ENCODE measurements at regions not wholly inside any gene's neighbourhood (a gene's known extent, or its start where the extent isn't known, plus 50 kb on each side); places are given as distances from the start of the nearest gene placed in this dataset.

GRCh38 chr15:69526081-69527061 lies 73.8 kb downstream of the RPLP1 start:
- H3K27me3 ChIP-seq (ENCODE audit: control insufficient read depth, insufficient read depth, low read length), result no peaks in the 10 kb centered on the region
- ATAC-seq (no peak), DNase-seq (no peak)
- H3K4me3 ChIP-seq (ENCODE audit: low read length), result no peak overlapping the region
- intact Hi-C loops (cut with micrococcal nuclease), result loop anchor here (10.0 kb wide), 1 partner anchor 52 kb away; no protein-coding TSS in a partner anchor
- WGBS (ENCODE audit: insufficient coverage), result 83% methylated on average over 16 of the region's 17 CpGs
- no peaks in the 10 kb centered on the region for H3K9me3 ChIP-seq (ENCODE audit: control insufficient read depth, insufficient read depth, low read length)
- H3K27ac Mint-ChIP-seq, result no peak overlapping the region
- no peak overlapping the region for H3K4me3 Mint-ChIP-seq
- peaks cover 0 to 11% of the 10 kb centered on the region in 2 donors for H3K4me1 Mint-ChIP-seq
- H3K4me1 ChIP-seq (ENCODE audit: control insufficient read depth, insufficient read depth, low read length), result no peaks in the 10 kb centered on the region
- H3K27me3 Mint-ChIP-seq (ENCODE audit: low read depth in 2 of 2), result peaks cover 17 to 35% of the 10 kb centered on the region in 2 donors
- TF ChIP-seq CTCF (IDR thresholded peaks at IDR 0.05), result no peak
- H3K27ac ChIP-seq (ENCODE audit: low read length), result no peak overlapping the region
- H3K9me3 Mint-ChIP-seq, result no peaks in the 10 kb centered on the region
- H3K36me3 ChIP-seq (ENCODE audit: control insufficient read depth, insufficient read depth, low read length), result no peaks in the 10 kb centered on the region
- no peaks in the 10 kb centered on the region for H3K36me3 Mint-ChIP-seq

GRCh38 chr15:69529141-69529540 lies 76.5 kb downstream of the RPLP1 start:
- H3K4me1 ChIP-seq (ENCODE audit: control insufficient read depth, insufficient read depth, low read length), result no peaks in the 10 kb centered on the region
- intact Hi-C loops (cut with micrococcal nuclease), result loop anchor here (10.0 kb wide), 1 partner anchor 54 kb away; no protein-coding TSS in a partner anchor
- no peak overlapping the region for H3K27ac ChIP-seq (ENCODE audit: low read length)
- TF ChIP-seq CTCF (IDR thresholded peaks at IDR 0.05), result no peak
- DNase-seq (no peak), ATAC-seq (no peak)
- no peak overlapping the region for H3K4me3 Mint-ChIP-seq
- no peaks in the 10 kb centered on the region for H3K36me3 ChIP-seq (ENCODE audit: control insufficient read depth, insufficient read depth, low read length)
- H3K4me1 Mint-ChIP-seq, result no peaks in the 10 kb centered on the region
- no peak overlapping the region for H3K4me3 ChIP-seq (ENCODE audit: low read length)
- H3K9me3 Mint-ChIP-seq, result no peaks in the 10 kb centered on the region
- no peaks in the 10 kb centered on the region for H3K27me3 ChIP-seq (ENCODE audit: control insufficient read depth, insufficient read depth, low read length)
- H3K9me3 ChIP-seq (ENCODE audit: control insufficient read depth, insufficient read depth, low read length), result no peaks in the 10 kb centered on the region
- peaks cover 28 to 49% of the 10 kb centered on the region in 2 donors for H3K27me3 Mint-ChIP-seq (ENCODE audit: low read depth in 2 of 2)
- no peaks in the 10 kb centered on the region for H3K36me3 Mint-ChIP-seq
- no peak overlapping the region for H3K27ac Mint-ChIP-seq
- 78% methylated on average over 5 of the region's 5 CpGs for WGBS (ENCODE audit: insufficient coverage)

GRCh38 chr15:69529961-69530633 lies 77.5 kb downstream of the RPLP1 start:
- 76% methylated on average over 6 of the region's 6 CpGs for WGBS (ENCODE audit: insufficient coverage)

More at GRCh38 chr15:69529961-69530633, 77.5 kb downstream of the RPLP1 start:
- Histone ChIP-seq H3K9me3 (ENCODE audit: control insufficient read depth, insufficient read depth, low read length) (no peaks in the 10 kb centered on the region), H3K27ac (ENCODE audit: low read length) (no peak overlapping the region), H3K27me3 (ENCODE audit: control insufficient read depth, insufficient read depth, low read length) (no peaks in the 10 kb centered on the region), H3K4me3 (ENCODE audit: low read length) (no peak overlapping the region), H3K4me1 (ENCODE audit: control insufficient read depth, insufficient read depth, low read length) (no peaks in the 10 kb centered on the region), H3K36me3 (ENCODE audit: control insufficient read depth, insufficient read depth, low read length) (no peaks in the 10 kb centered on the region)
- Mint-ChIP-seq H3K36me3 (no peaks in the 10 kb centered on the region), H3K27ac (no peak overlapping the region), H3K4me3 (no peak overlapping the region), H3K4me1 (peaks cover 5 to 6% of the 10 kb centered on the region in 2 donors), H3K27me3 (ENCODE audit: low read depth in 2 of 2) (peaks cover 30 to 41% of the 10 kb centered on the region in 2 donors), H3K9me3 (no peaks in the 10 kb centered on the region)
- TF ChIP-seq CTCF (IDR thresholded peaks at IDR 0.05), result no peak
- ATAC-seq (no peak), DNase-seq (no peak)
- intact Hi-C loops (cut with micrococcal nuclease), result loop anchor here (10.0 kb wide), 1 partner anchor 55 kb away; no protein-coding TSS in a partner anchor
